Stimulated activated naive CD8-positive, alpha-beta T cell treated with anti-CD3 and anti-CD28 coated beads, Interleukin-15, Interleukin-2, amounts not matched to agents 100 ng/mL and 50 ng/mL, for 24 hours (primary cell): ENCODE measurements at regions not wholly inside any gene's neighbourhood (a gene's known extent, or its start where the extent isn't known, plus 50 kb on each side); places are given as distances from the start of the nearest gene placed in this dataset.
A peak's percentile ranks its signal among the peaks of the same experiment; 100 is the strongest.

Experiments used
- H3K27ac Mint-ChIP-seq: one replicate; pipeline ENCODE4 v1.8.0; 2021; ENCODE audit warnings: mild to moderate bottlenecking, mixed read lengths
- H3K27me3 Mint-ChIP-seq: one replicate; pipeline ENCODE4 v1.8.0; 2021; ENCODE audit warnings: mixed read lengths
- H3K36me3 Mint-ChIP-seq: one replicate; pipeline ENCODE4 v1.8.0; 2021; ENCODE audit warnings: low read depth, mixed read lengths
- H3K4me1 Mint-ChIP-seq: one replicate; pipeline ENCODE4 v1.8.0; 2021; ENCODE audit warnings: low read depth, mixed read lengths
- H3K4me3 Mint-ChIP-seq: one replicate; pipeline ENCODE4 v1.8.0; 2021; ENCODE audit warnings: mild to moderate bottlenecking, mixed read lengths
- H3K9me3 Mint-ChIP-seq: one replicate; pipeline ENCODE4 v1.8.0; 2021; ENCODE audit warnings: mixed read lengths

DNA sequence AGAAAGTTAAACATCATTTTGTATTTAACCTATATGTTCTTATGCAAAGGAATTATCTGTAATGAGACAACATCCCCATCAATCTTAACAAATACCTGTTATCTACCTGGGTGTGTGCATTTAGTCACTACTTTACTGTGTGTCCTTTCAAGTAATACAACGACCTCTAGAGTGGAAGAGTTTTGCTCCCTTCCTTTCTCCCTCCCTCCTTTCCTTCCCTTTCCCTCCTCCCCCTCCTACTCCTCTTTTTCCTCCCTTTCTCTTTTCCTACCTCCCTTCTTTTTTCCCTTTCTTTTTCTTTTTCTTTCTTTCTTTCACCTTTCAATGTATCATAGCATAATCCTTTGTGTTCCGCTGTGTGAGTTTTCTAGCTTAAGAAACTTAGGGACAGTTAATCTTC, 532.3 kb downstream of the SLC4A3 start:
- Mint-ChIP-seq H3K27ac (peak overlapping the region; percentile 8), H3K27me3 (no peaks in the 10 kb centered on the region), H3K9me3 (no peaks in the 10 kb centered on the region), H3K4me1 (no peaks in the 10 kb centered on the region), H3K36me3 (no peaks in the 10 kb centered on the region), H3K4me3 (no peak overlapping the region)

DNA sequence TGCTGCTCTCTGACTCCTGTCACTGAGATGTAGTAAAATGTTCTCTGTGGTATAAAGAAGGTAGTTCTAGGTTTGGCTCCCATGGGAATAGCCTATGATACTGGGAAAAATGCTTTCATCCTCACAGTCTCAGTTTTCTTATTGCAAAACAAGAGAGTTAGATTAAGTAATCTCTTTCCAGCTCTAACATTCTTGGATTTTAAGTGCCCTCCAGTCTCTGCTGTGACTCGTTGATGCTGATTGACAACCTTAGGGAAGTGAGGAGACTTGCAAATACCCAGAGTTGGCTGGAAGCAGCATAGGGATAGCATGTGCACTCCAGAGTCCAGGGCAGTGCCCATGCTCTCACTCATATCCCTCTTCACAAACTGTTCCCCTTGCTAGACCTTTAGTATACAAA, 534.9 kb downstream of the SLC4A3 start:
- no peak overlapping the region for H3K4me3 Mint-ChIP-seq

DNA sequence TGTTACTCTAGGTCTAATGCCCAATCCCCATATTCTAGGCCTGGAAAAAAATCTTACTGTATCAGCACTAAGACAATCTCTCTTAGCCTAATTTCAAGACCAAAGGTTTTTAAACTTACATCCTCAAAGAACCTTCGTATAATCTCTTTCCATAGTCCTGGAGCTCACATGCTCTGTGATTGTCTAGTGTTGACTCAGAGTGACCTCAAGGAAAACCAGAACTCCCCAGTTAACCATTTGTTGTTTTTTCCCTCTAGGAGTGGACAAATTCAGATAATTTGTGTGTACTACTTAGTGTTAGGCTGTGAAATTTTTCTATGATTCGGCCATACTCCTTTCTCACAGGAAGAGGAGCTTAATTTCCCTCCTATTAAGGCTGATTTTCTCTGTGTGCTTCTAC, 536.1 kb downstream of the SLC4A3 start:
- no peaks in the 10 kb centered on the region for H3K4me1 Mint-ChIP-seq
- H3K27me3 Mint-ChIP-seq = no peaks in the 10 kb centered on the region
- no peaks in the 10 kb centered on the region for H3K36me3 Mint-ChIP-seq
- no peak overlapping the region for H3K27ac Mint-ChIP-seq
- no peak overlapping the region for H3K4me3 Mint-ChIP-seq
- no peaks in the 10 kb centered on the region for H3K9me3 Mint-ChIP-seq

More for the DNA sequence above, 534.9 kb downstream of the SLC4A3 start:
- no peaks in the 10 kb centered on the region for H3K36me3 Mint-ChIP-seq
- H3K9me3 Mint-ChIP-seq = no peaks in the 10 kb centered on the region
- no peaks in the 10 kb centered on the region for H3K27me3 Mint-ChIP-seq
- H3K27ac Mint-ChIP-seq = no peak overlapping the region
- no peaks in the 10 kb centered on the region for H3K4me1 Mint-ChIP-seq

DNA sequence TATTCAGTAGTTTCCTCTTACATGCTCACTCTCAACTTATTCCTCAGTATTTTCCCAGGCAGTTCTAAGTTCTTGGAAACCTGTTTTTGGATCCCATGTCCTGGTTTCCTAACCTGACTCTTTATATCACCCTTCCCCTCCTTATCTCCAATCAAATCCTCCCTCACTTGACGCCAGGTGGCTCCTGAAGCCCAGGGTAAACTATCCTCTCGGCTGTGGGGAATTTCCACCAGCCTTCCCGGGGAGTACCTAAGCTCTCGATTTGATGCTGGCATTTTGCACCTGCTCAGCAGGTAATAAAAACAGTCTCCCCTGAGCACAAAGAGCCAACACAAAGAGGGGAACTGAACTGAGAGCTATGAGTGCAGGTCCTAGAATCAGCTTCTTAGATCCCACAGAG, 538.0 kb downstream of the SLC4A3 start:
- H3K27ac Mint-ChIP-seq = no peak overlapping the region
- no peaks in the 10 kb centered on the region for H3K4me1 Mint-ChIP-seq
- no peak overlapping the region for H3K4me3 Mint-ChIP-seq
- H3K9me3 Mint-ChIP-seq = no peaks in the 10 kb centered on the region
- no peaks in the 10 kb centered on the region for H3K36me3 Mint-ChIP-seq
- H3K27me3 Mint-ChIP-seq = no peaks in the 10 kb centered on the region

DNA sequence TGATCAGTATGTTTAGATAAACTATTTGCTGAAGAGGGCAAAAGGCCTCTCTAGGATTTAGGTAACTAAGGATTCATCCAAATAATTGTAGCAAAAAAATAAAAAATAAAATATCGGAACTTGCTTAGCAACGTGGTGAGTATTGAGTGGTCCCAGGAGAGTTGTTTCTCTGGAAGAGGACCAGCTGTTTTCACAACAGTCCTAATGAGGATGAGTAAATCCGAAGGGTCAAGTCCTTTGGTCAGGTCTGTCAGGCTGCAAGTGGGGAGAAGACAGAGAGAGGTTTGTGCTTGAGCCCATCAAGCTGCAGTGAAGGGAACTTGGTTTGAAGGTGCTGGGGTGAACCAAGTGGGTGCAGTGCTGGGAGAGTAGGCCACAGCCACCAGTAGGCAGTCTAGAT, 539.2 kb downstream of the SLC4A3 start:
- H3K9me3 Mint-ChIP-seq = no peaks in the 10 kb centered on the region
- H3K27me3 Mint-ChIP-seq = no peaks in the 10 kb centered on the region
- no peak overlapping the region for H3K27ac Mint-ChIP-seq
- no peaks in the 10 kb centered on the region for H3K36me3 Mint-ChIP-seq
- no peaks in the 10 kb centered on the region for H3K4me1 Mint-ChIP-seq
- H3K4me3 Mint-ChIP-seq = no peak overlapping the region

DNA sequence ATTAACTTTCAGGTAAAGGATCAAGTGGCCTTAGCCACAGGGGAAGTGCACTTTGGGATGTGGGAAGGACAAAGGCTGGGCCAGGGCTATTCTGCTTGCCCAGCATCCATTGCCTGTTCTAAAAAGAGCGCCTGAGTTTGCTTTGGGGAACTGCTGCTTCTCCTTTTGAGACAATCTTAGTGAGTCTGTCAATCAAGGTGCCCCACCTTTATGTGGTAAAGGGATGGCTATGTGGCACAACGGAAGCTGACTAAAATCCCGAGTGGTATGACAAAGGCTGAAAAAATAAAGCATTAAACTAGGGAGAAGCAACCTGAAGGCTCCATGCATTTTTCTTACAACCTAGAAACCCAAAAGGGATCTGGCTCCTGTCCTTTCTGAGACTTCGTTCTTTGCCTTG, 540.5 kb downstream of the SLC4A3 start:
- Mint-ChIP-seq H3K4me3 (no peak overlapping the region), H3K27ac (no peak overlapping the region), H3K4me1 (no peaks in the 10 kb centered on the region), H3K36me3 (no peaks in the 10 kb centered on the region), H3K27me3 (no peaks in the 10 kb centered on the region), H3K9me3 (no peaks in the 10 kb centered on the region)

DNA sequence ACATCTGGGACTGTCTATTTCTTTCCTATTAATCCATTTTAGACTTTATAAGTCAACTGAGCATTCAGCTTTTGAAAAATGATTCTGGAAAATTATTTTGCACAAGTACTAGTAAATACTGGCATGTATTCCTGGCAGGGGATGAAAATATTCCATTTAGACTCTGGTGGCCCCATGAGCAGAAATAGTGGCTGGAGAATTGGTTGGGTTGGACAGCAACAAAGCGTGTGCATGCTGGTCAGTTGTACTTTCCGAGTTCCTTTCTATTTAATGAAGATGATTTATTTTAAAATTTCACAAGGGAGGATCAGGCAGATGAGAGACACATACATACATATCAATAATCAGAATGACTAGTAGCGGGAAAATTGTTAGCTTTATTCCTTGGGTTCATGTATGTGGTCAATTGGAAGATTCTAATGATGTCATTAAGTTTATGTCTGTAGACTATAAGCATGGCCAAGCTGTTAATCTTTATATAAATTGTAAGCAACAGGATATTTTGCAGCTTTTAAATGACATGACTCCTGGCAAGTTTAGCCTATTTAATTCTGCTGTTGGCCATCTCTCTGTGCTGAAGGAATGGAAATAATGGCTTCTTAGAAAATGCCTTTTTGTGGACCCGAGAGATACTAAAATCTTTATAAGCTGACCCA, 541.6 kb downstream of the SLC4A3 start:
- H3K27ac Mint-ChIP-seq = no peak overlapping the region
- H3K27me3 Mint-ChIP-seq = no peaks in the 10 kb centered on the region
- H3K4me1 Mint-ChIP-seq = no peaks in the 10 kb centered on the region
- no peak overlapping the region for H3K4me3 Mint-ChIP-seq
- H3K36me3 Mint-ChIP-seq = no peaks in the 10 kb centered on the region
- H3K9me3 Mint-ChIP-seq = no peaks in the 10 kb centered on the region

DNA sequence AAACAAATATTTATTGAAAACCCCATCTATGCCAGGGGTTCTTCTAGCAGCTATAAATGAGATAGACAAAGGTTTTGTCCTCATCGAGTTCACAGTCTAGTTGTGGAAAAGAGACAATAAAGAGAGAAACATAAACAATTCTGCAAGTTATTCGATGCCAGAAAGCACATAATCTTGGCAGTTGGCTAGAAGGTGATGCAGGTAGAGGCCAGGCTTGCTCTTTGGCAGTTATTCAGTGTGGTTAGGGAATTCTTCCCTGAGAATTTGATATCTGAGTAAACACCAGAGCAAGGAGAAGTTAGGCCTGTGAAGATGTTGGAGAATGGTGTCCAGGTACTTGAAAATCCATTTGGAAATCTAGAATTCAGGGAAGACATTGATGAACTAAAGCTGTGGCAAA, 547.4 kb downstream of the SLC4A3 start:
- no peaks in the 10 kb centered on the region for H3K4me1 Mint-ChIP-seq
- H3K9me3 Mint-ChIP-seq = peaks cover 4% of the 10 kb centered on the region
- no peaks in the 10 kb centered on the region for H3K27me3 Mint-ChIP-seq
- H3K27ac Mint-ChIP-seq = no peak overlapping the region
- H3K36me3 Mint-ChIP-seq = no peaks in the 10 kb centered on the region
- H3K4me3 Mint-ChIP-seq = no peak overlapping the region

DNA sequence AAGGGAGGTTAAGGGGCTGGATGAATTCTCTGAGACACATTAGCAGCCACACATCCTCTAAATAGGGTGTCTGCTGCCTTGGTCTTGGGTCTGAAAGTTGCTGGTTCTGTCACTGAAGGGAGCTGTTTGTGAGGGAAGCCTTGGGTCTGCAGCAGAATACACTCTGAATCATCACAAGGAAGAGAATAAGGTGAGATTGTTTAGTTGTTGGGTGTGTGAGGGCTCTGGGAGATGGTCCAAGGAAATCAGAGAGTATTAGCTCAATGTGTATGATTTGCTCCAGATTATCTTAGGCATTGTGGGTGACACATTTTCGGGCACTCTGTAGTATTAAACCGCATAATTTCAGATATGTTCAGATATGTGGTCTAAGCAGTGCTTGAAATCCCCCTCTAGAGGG, 548.5 kb downstream of the SLC4A3 start:
- Mint-ChIP-seq H3K27me3 (no peaks in the 10 kb centered on the region), H3K27ac (no peak overlapping the region), H3K4me1 (no peaks in the 10 kb centered on the region), H3K4me3 (no peak overlapping the region), H3K9me3 (peaks cover 4% of the 10 kb centered on the region), H3K36me3 (no peaks in the 10 kb centered on the region)

DNA sequence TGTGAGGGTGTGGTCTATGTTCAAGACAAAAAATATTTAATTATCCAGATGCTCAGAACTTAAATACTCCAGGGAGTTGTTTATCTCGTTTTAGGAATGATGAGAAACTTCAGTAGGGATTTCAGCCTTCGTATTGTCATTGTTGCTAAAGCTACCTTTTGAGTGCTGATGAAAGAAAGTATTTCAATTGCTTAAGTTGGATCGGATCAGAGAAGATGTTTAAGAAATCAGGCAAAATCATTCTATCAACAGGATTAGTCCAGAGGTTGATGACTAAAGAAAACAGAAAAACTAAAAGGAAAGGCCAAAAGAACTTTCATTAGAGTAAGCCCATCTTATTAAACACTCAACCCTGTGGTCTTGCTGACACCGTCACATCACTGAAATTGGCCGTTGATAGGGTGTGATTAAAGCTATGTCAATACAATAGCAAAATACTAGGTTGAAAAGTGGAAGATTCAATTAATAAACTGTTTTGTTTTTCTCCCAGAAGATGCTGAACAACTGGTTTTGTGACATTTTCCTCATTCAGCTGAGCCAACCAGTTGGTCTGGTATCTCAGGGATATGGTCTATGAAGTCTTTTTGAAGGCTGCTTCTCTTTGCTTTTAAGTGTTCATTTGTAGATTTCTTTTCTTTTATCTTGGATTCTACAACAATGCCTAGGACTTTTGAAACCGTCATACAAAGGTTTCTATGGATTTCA, 551.7 kb downstream of the SLC4A3 start:
- Mint-ChIP-seq H3K4me3 (no peak overlapping the region), H3K36me3 (no peaks in the 10 kb centered on the region), H3K27me3 (no peaks in the 10 kb centered on the region), H3K9me3 (peaks cover 4% of the 10 kb centered on the region), H3K27ac (no peak overlapping the region), H3K4me1 (no peaks in the 10 kb centered on the region)

DNA sequence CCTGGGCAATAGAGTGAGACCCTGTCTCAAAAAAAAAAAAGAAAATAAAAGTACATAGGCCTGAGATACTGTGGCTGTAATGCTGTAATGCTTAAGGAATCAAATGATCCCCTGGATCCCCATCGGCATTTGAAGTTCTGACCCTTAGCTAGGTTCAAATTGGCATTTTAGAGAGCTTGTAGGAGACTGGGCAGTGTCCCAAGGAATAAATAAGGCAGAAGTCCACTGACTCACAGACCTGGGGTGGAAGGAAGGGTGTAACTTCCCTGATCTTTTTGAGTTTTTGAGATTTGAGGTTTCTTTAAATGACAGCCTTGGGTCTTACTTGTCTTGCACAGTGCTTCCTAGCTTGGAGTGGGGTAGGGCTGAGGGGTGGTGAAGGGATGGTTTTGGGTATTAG, 553.7 kb downstream of the SLC4A3 start:
- Mint-ChIP-seq H3K9me3 (peaks cover 4% of the 10 kb centered on the region), H3K4me3 (no peak overlapping the region)

DNA sequence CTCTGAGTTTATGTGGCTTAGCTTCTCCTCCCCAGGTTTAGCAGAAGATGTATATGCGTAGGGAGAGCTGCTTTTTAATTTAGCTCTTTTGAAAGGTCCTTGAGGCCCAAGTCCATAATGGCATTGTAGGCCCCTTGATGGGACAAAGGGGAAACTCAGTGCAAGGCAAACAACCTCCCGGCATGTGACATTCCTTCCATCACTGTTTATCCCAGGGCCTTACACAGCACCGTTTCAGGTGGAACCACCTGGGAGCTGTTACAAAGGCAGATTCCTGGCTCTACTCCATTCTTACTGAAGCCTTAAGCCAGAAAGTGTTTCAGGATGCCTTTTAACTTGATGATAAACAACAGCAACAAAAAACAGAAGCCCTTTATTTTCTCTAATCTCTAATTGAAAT, 555.4 kb downstream of the SLC4A3 start:
- H3K9me3 Mint-ChIP-seq = peaks cover 4% of the 10 kb centered on the region
- no peak overlapping the region for H3K4me3 Mint-ChIP-seq
- no peaks in the 10 kb centered on the region for H3K4me1 Mint-ChIP-seq
- H3K27me3 Mint-ChIP-seq = no peaks in the 10 kb centered on the region
- H3K27ac Mint-ChIP-seq = no peak overlapping the region
- H3K36me3 Mint-ChIP-seq = no peaks in the 10 kb centered on the region

More for the DNA sequence above, 553.7 kb downstream of the SLC4A3 start:
- no peaks in the 10 kb centered on the region for H3K36me3 Mint-ChIP-seq
- H3K27ac Mint-ChIP-seq = no peak overlapping the region
- H3K4me1 Mint-ChIP-seq = no peaks in the 10 kb centered on the region
- no peaks in the 10 kb centered on the region for H3K27me3 Mint-ChIP-seq

DNA sequence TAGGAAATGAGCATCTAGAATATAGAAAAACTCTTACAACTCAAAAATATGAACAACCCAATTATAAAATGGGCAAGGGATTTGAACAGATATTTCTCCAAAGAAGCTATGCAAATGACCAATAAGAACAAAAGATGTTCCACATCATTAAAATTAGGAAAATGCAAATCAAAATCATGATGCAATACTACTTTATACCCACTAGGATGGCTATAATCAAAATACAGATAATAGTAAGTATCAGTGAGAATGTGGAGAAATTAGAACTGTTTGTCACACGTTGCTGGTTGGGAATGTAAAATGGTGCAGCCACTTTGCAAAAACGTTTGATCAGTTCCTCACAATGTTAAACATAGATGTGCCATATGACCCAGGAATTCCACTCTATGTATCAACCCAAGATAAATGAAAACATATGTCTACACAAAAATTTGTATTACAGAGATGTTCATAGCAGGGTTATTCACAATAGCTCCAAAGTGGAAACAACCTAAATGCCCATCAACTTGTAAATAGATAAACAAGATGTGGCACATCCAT, 558.4 kb downstream of the SLC4A3 start:
- Mint-ChIP-seq H3K27me3 (no peaks in the 10 kb centered on the region), H3K9me3 (no peaks in the 10 kb centered on the region), H3K36me3 (no peaks in the 10 kb centered on the region), H3K4me1 (no peaks in the 10 kb centered on the region), H3K27ac (no peak overlapping the region), H3K4me3 (no peak overlapping the region)

DNA sequence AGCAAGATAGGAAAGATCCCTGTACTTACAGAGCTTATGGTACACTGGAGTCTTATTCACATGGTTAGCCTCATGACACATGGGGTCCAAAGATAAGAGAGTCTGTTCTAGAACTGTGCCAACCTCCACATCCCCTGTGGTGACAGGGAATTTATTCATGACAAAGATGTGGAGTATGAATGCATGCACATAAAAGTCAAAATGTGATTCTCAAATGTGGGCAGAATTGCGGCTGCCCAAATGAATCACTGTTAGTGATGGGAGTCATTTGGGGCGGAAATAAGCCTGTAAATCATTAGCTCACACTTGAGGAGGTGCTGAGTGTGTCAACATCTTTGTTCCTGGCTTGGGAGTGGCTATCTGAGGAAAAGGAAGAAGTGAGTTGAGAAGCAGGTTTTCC, 560.6 kb downstream of the SLC4A3 start:
- H3K4me3 Mint-ChIP-seq = no peak overlapping the region
- H3K27me3 Mint-ChIP-seq = no peaks in the 10 kb centered on the region
- no peaks in the 10 kb centered on the region for H3K36me3 Mint-ChIP-seq
- peaks cover 4% of the 10 kb centered on the region for H3K9me3 Mint-ChIP-seq
- H3K27ac Mint-ChIP-seq = no peak overlapping the region
- no peaks in the 10 kb centered on the region for H3K4me1 Mint-ChIP-seq

DNA sequence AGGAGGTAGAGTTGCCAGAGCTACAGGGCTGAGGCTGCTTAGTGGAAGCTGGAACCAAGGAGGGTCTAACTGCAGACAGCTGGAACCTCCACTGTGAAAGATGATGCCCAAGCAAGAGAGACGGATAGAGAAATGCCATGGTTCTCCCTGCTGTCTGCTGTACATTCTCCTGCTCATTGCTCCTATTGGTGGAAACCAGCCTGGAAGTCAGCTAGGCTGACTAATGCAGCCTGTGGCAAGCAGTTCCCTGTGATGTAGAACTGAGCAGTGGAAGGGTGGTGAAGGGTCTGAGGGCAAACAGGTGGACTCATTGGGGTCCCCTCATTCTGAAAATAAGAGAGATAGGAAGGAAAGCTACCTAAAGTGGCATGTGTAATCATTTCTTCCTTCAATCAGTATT, 563.6 kb downstream of the SLC4A3 start:
- no peaks in the 10 kb centered on the region for H3K27me3 Mint-ChIP-seq
- no peaks in the 10 kb centered on the region for H3K4me1 Mint-ChIP-seq
- H3K36me3 Mint-ChIP-seq = no peaks in the 10 kb centered on the region
- no peak overlapping the region for H3K27ac Mint-ChIP-seq
- H3K4me3 Mint-ChIP-seq = no peak overlapping the region
- H3K9me3 Mint-ChIP-seq = peaks cover 9% of the 10 kb centered on the region

DNA sequence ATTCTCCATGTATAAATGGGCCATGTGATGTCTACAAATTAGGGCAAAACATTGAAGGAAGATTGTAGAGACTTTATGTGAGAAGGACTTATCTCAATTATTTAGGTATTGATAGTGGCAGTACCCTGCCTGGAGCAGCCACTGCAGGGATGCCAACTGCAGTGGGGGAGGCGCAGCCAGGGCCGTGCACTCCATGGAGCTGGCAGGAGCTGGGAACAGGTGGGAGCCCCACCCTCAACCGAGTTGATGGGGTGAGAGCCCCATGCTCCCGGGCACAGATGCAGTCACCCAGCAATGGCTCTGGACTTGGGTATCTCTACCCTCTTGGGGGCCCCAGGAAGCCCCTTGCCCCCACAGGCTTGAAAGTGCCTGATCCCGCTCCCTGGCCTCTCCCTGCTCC, 564.3 kb downstream of the SLC4A3 start:
- Mint-ChIP-seq H3K4me3 (no peak overlapping the region), H3K9me3 (peaks cover 9% of the 10 kb centered on the region), H3K4me1 (no peaks in the 10 kb centered on the region), H3K36me3 (no peaks in the 10 kb centered on the region), H3K27me3 (no peaks in the 10 kb centered on the region), H3K27ac (no peak overlapping the region)
